ENCODE measurements at regions not wholly inside any gene's neighbourhood (a gene's known extent, or its start where the extent isn't known, plus 50 kb on each side); places are given as distances from the start of the nearest gene placed in this dataset.
"Not testable (repeated sequence)": the region's sequence is repeated elsewhere in the genome, so short reads cannot be mapped to it uniquely, and the experiment has no call there.

DNA sequence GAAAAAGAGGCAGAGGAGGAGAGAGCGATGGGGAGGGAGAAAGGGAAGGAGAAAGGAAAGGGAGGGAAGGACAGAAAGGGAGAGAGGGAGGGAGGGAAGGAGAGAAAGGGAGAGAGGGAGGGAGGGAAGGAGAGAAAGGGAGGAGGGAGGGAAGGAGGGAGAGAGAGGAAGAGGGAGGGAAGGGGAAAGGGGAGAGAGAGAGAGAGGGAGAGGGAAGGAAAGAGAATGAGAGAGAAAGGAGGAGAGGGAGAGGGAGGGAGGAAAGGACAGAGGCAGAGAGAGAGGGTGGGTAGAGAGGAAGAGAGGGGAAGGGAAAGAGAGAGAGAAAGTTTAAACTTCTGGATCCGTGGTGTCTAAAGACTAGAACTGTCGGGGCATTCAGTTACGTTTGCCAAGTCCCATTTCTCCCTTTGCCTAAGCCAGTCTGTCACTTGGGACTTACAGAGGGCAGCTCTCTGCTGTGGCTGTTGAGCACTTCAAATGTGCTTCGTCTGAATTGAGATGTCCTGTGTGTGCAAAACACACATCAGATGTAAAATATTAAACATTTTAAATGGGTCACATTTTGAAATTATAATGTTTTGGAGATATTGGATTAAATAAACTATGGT lies 62.6 kb downstream of the PLXNA1 start:
- no peak for DNase-seq (ENCODE audit: low read depth in 4 of 4, low spot score in 1 of 4)

DNA sequence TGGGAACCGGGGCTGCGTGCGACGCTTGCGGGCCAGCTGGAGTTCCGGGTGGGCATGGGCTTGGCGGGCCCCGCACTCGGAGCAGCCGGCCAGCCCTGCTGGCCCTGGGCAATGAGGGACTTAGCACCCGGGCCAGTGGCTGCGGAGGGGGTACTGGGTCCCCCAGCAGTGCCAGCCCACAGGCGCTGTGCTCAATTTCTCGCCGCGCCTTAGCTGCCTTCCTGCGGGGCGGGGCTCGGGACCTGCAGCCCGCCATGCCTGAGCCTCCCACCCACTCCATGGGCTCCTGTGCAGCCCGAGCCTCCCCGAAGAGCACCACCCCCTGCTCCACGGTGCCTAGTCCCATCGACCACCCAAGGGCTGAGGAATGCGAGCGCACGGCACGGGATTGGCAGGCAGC lies 63.8 kb downstream of the PLXNA1 start:
- DNase-seq (ENCODE audit: low read depth in 4 of 4, low spot score in 1 of 4) = not testable (repeated sequence)

DNA sequence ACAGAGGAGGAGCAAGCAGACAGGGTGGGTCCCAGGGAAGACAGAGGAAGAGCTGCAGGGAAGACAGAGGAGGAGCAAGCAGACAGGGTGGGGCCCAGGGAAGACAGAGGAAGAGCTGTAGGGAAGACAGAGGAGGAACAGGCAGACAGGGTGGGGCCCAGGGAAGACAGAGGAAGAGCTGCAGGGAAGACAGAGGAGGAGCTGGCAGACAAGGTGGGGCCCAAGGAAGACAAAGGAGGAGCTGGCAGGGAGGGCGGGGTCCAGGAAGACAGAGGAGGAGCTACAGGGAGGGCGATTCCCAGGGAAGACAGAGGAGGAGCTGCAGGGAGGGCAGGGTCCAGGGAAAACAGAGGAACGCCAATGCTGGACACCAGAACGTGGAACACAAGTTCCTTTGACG lies 66.5 kb downstream of the PLXNA1 start:
- no peak for DNase-seq (ENCODE audit: low read depth in 4 of 4, low spot score in 1 of 4)

DNA sequence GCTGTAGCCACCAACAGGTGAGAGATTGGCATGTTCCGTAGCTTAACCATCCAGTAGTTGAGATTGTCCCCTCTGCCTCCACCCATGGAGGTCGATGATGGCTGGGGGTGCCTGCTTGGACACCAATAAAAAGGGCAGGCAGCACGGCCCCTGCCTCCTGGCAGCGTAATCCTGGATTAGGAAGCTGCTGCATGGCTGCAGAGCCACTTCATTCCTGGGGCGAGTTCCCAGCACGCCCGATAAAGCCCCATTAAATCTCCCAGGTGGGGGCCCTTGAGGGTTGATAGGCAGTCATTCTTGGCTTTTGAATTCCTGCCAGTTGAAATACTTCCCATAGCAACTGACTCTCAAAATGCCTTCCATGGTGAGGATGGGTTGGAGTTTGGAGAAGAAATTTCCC lies 67.8 kb downstream of the PLXNA1 start:
- no peak for DNase-seq (ENCODE audit: low read depth in 4 of 4, low spot score in 1 of 4)

DNA sequence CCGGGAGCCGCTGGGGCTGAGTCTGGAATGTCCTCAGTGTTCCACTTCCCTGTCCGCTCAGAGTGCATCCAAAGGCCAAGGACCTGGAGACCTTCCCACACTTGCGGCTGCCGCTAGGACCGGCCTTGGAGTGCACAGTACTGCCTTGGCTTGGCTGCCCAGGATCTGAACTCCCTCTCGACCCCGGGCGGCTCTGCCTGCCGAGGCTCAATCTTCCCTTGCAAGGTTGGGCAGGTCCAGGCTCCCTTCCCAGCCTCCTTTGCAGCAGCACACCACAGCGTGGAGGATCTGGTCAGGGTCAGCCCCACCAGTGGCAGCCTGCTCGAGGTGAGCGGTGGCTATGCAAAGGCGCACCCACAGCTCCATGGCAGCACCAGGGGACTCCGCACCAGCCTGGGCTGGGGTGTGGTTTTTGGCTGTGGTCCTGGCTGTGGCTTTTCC lies 69.2 kb downstream of the PLXNA1 start:
- no peak for DNase-seq (ENCODE audit: low read depth in 4 of 4, low spot score in 1 of 4)

DNA sequence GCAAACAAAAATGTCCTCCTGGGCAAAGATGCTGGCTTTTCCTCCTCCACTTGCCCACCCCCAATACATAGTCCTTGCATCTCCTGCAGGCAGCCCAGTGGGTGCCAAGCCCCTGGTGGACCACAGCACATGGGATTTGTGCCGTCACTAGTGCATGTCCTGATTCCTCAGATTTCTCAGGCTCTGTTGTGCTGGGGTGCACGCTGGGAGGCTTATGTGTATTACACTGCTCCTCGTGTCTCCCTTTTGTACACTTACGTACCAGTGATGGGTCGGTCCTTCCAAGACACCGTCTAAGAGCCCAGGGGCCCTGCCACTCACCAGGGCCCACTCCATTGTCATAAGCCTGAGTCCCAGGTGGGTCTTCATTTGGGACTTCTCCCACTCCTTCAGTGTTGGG lies 70.1 kb downstream of the PLXNA1 start:
- DNase-seq (ENCODE audit: low read depth in 4 of 4, low spot score in 1 of 4) = no peak

DNA sequence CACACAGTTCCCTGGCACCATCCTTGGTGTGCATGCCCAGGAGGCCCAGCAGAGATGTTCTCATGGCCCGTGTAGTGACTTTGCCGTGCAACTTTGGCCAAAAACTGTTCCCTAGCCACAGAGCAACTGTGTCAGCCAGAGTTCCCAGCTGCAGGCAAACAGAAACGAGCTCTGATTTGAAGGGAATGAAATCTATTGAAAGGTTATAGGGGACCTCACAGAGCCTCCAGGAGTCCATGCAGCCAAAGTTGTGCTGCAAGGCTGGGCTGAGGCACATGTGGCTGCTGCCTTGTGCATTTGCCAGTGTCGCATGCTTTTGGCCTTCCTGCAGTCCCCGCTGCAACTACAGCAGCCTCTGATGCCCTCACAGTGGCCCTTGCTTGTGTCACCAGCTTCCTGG lies 70.5 kb downstream of the PLXNA1 start:
- no peak for DNase-seq (ENCODE audit: low read depth in 4 of 4, low spot score in 1 of 4)

DNA sequence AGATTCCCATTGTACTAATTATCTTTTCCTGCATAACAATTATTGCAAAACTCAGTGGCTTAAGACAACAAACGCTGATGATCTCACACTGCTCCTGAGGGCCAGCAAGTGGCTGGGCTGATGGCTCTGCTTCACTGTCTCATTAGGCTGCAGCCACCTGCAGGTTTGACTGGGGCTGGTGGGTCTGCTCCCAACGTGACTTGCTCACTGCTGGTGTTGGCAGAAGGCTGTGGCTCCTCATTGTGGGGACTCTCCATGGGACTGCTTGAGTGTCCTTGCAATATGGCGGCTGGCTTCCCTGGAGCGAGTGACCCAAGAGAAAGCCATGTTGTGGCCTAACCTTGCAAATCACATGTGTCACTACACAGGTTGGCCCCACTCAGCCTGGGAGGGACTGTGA lies 71.1 kb downstream of the PLXNA1 start:
- no peak for DNase-seq (ENCODE audit: low read depth in 4 of 4, low spot score in 1 of 4)

DNA sequence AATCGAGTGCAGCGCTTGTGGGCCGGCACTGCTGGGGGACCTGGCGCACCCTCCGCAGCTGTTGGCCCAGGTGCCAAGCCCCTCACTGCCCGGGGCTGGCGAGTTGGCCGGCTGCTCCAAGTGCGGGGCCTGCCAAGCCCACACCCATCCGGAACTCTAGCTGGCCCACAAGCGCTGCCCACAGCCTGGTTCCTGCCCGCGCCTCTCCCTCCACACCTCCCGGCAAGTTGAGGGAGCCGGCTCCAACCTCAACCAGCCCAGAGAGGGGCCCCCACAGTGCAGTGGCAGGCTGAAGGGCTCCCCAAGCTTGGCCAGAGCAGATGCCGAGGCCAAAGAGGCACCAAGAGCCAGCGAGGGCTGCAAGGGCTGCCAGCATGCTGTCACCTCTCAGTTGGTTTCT lies 73.4 kb downstream of the PLXNA1 start:
- DNase-seq (ENCODE audit: low read depth in 4 of 4, low spot score in 1 of 4) = no peak

DNA sequence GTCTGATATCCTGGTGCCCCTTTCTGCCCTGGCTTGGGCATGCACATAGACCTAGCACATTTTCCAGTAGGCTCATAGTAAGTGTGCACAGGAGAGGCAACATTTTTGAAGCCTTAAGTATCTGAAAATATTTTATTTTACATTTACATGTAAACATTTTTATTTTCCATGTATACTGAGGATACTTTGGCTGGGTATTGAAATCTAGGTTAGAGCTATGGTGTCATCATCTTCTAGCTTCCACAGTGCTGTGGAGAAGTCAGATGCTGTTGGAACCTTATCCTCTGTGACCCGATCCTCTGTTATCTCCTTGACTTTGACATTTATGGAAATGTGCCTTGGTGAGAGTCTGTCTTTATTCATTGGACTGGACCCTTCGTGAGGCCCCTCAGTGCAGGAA lies 74.1 kb downstream of the PLXNA1 start:
- DNase-seq (ENCODE audit: low read depth in 4 of 4, low spot score in 1 of 4) = no peak

DNA sequence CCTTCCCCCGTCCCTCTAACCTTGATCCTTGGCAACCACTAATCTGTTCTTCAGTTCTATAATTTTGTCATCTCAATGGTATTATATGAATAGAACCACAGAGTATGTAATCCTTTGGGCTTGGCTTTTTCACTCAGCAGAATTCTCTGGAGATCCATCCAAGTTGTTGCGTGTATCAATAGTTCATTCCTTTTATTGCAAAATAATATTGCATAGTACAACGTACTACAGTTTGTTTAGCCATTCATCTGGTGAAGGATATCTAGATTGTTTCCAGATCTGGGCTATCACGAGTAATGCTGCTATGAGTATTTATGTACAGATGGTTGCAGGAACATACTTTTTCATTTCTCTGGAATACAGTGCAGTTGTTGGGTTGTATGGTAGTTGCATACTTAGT lies 76.2 kb downstream of the PLXNA1 start:
- DNase-seq (ENCODE audit: low read depth in 4 of 4, low spot score in 1 of 4) = no peak

DNA sequence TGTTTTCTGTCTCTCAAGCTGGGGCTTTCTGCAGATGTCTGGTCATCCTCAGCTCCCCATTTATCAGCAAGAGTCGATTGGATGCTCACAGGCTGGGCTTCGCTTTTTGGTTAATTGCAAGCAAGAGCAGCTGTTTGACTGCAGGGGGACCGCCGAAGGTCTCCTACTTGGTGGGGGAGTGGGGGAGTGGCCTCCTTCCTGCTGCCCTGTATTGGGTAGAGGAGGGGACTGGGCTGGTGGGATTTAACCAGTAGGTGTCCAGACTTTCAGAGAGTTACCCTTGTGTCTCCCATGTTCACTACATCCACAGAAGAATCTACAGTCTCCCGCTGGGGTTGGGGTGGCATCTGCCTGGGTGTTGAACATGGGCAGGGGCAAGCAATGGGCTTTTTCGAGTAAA lies 78.7 kb downstream of the PLXNA1 start:
- no peak for DNase-seq (ENCODE audit: low read depth in 4 of 4, low spot score in 1 of 4)

DNA sequence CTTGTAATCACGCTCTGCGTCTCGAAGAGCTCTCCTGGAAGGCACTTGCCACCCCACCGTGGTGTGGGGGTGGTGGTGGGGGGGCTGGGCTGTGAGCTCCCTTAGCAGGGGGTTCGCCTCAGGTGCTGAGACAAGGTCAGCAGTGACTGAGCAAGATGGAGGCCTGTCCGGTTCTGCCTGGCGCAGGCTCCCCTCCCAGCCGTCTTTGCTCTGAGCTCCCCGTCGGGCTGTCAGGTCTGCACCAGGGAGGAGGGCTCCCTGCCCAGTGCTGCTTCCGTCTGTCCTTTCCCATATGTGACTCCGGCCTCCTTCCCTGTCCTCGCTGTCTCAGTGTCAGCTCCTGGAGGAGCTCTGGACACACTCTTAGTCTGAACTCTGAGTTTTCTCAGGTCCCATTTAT lies 80.0 kb downstream of the PLXNA1 start:
- DNase-seq (ENCODE audit: low read depth in 4 of 4, low spot score in 1 of 4) = no peak

DNA sequence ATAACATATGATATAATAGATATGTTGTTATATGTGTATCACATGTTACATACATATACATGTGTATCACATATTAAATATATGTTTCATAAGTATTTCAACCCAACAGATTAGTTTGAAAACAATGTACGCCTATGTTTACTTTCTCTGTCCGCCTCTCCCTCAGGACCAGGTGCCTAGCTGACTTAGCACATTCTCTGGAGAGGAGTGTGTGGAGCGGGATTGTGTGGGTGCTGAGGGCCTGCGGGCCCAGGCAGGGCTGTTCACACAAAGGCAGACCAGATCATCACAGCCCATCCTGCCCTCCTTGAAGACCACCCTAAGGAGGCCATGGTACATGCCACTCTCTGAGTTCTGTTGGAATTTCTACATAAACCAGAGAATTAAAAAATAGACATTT lies 81.0 kb downstream of the PLXNA1 start:
- no peak for DNase-seq (ENCODE audit: low read depth in 4 of 4, low spot score in 1 of 4)

DNA sequence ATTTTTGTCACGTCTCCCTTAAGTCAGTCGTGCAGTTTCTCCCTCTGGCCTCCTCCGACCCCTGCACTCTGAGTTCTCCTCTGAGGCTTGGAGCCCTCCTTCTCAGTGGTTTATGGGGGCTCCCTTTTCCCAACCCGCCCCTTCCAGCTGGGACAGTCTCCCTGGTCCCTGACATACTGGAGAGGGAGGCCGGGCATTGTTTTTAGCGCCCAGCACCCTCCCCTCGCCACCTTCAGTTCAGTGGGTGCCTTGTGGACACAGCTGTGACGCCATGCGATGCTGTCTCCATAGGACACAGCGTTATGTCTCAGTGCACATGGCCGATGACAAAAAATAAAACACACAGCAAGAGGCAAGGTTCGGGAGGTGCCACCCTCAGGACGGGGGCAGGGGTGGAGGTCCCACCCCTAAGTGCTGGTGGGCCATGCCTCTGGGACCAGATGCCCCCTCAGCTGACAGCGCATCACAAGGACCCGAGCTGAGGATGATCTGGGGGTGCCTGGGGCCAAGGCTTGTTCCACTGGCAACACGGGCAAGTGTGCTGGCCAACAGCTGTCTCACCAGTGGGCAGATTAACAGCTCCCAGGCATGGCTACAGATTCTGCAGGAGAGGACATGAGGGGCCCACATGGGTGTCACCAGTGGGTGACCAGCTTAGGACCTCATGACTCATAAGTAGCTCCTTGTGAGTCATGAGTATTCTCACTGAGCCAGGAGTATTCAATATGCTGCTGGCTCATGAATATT lies 81.6 kb downstream of the PLXNA1 start:
- DNase-seq (ENCODE audit: low read depth in 4 of 4, low spot score in 1 of 4) = no peak

DNA sequence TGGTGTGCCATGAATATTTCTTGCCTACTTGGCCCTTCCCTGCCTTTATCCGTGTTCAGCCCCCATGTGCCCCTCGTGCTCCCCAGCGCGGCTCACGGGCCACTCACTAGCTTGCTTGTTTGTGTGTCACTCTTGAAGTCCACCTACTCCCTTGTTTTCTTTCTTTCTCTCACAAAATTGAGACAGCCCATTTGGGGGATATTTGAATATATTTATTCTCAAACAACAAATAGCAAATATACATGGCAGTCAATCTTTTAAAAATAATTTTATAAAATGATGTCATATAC lies 82.2 kb downstream of the PLXNA1 start:
- DNase-seq (ENCODE audit: low read depth in 4 of 4, low spot score in 1 of 4) = no peak

DNA sequence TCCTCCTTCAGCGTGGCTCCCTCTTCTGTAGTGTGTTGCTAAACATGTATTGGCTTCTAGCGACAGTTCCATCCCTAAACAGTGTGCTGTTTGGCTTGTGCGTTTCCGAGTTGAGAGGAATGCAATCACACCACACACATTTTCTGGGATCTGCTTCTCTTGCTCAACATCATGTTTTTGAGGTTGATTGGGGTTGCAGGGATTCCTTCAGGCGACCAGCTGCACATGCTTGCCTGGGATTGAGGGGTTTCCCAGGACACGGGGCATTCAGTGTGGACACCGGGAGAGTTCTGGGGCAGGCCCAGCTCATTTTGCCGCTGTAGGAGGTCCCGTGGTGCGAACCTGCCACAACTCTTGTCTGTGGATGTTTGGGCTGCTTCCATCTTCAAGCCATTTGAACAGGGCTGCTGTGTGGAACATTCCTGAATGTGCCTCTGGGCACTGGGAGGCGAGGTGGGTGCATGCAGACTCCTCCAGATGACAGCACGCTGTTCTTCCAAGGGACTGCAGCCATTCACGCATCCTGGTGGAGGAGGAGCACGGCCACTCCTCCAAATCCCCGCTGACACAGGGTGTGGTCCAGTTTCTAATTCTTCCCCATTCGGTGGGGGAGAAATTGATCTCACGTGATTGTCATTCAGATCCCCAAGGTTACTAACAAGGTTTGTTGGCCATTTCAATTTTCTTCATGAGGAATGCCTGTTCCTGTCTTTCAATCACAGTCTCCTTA lies 82.8 kb downstream of the PLXNA1 start:
- DNase-seq (ENCODE audit: low read depth in 4 of 4, low spot score in 1 of 4) = no peak

DNA sequence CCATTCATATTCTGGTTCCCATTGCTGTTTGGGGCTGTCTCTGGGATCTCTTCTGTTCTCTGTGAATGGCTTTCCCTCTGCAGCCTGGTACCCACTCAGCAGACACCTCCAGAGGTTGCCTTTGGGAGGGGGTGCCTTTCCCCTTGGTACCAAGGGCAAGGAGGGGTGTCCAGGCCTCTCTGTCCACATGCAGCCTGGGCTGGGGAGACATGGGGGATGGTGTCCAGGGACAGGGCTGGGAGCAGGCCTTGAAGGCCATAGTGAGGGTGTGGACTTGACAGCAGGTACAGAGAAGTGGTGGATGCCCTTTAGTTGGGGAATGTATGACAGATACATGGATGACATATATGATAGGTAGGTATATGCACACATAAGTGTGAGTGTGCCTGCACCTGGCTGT lies 83.7 kb downstream of the PLXNA1 start:
- no peak for DNase-seq (ENCODE audit: low read depth in 4 of 4, low spot score in 1 of 4)

DNA sequence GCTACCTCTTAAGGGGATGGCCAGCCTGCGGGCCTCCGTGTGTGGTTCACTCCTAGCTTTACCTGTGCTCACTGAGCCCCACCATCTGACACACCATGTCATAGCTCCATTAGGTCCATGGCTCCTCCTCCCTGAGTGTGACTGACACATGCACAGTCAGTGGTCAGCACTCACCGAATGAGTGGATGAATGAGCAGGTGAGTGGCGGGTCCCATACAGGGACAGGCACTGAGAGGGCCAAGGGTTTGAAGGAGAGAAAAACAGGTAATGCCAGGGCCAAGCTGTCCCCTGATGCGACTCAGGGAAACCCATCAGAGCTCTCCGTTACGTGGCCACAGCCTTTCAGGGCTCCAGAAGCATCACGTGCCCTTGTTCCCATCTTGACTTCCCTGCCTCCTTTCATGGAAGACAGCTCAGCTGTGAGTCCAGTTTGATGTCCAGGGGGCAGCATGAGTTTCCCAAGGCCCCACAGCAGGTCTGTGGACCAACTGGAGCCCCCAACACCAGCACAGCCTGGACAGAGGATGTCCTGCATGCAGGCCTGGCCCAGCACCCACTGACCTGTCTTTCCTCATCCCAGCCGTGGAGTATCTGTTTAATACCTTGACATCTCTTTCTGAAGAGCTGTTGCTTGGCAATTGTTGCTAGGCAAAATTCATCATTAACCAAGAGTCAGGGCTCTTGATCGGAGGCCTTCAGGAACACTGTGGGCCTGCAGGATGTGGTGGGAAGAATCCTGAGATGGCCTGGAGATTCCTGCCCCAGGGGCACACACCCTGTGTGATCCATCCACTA lies 84.4 kb downstream of the PLXNA1 start:
- DNase-seq (ENCODE audit: low read depth in 4 of 4, low spot score in 1 of 4) = no peak

DNA sequence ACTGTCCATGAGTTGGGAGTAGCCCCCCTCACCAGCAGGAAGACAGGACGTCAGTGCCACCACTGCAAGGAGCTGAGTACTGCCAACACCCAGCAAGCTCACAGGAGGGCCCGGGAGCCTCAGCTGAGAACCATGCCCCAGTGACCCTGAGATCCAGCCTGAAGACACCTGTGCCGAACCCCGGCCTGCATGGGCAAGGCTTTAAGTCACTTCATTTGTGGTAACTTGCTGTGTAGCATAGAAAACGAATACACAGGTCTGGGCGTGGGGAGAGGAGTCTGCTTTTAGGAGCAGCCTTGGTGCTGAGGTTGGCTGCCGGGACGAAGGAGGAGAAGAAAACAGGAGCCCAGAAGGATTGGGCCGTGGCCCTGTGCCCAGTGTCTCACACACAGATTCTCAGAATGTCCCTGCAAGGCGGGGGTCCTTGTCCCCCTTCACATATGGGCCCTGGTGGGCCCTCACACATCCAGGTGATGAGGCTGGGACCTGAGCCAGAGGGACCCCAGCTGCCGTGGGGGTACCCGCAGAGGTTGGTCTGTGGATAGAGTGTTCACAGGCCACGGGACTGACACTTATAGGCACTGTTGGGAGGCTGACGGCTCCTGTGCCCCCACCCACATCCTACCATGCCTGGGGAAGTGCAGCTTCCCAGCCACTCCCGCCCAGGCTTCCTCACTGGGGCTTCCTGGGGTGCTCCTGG lies 85.3 kb downstream of the PLXNA1 start:
- no peak for DNase-seq (ENCODE audit: low read depth in 4 of 4, low spot score in 1 of 4)

DNA sequence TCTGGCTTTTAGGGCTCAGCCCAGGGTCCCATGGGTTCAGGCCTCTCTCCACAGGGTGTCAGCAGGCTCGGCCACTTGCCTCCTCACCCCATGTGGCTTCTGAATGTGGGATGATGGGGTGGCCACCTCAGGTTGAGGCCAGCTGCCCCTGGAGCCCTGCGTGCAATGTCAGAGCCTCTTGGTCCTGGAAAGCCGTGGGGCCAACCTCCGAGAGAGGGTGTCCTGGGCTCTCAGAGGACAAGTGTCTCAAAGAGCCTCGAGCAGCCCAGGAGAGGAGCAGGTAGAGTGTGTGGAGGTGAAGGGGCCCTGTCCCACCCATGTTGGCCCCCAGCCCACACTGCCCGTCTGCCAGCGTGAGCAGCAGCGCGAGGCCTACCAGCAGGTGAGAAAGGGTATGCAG lies 86.0 kb downstream of the PLXNA1 start:
- DNase-seq (ENCODE audit: low read depth in 4 of 4, low spot score in 1 of 4) = no peak
